Effector memory CD4-positive, alpha-beta T cell (primary cell): ENCODE measurements at regions not wholly inside any gene's neighbourhood (a gene's known extent, or its start where the extent isn't known, plus 50 kb on each side); places are given as distances from the start of the nearest gene placed in this dataset.
"Not testable (repeated sequence)": the region's sequence is repeated elsewhere in the genome, so short reads cannot be mapped to it uniquely, and the experiment has no call there.

Experiments
- DNase-seq, 3 donors: peaks; one replicate each; pipeline ENCODE4 v3.0.0-alpha.2; 2020
- H3K27ac ChIP-seq: 2 replicates; pipeline ENCODE4 v1.7.0; 2013; ENCODE audit warnings: mild to moderate bottlenecking, low read length, moderate library complexity; ENCODE audit not compliant: insufficient read depth, poor library complexity, severe bottlenecking
- H3K27me3 ChIP-seq: replicated peaks from 2 replicates; pipeline ENCODE4 v1.7.0; 2013; ENCODE audit warnings: mild to moderate bottlenecking, low read length; ENCODE audit not compliant: insufficient read depth, control insufficient read depth, poor library complexity, severe bottlenecking
- H3K36me3 ChIP-seq: 2 replicates; pipeline ENCODE4 v1.7.0; 2013; ENCODE audit warnings: mild to moderate bottlenecking, low read length, moderate library complexity; ENCODE audit not compliant: control insufficient read depth, insufficient read depth
- H3K4me1 ChIP-seq: 2 replicates; pipeline ENCODE4 v1.7.0; 2013; ENCODE audit warnings: low read length, mild to moderate bottlenecking; ENCODE audit not compliant: control insufficient read depth, insufficient read depth, poor library complexity, severe bottlenecking
- H3K4me3 ChIP-seq: 2 replicates; pipeline ENCODE4 v1.7.0; 2013; ENCODE audit warnings: low read length, low read depth, mild to moderate bottlenecking; ENCODE audit not compliant: insufficient read depth, poor library complexity, severe bottlenecking
- H3K9me3 ChIP-seq: 2 replicates; pipeline ENCODE4 v1.7.0; 2013; ENCODE audit warnings: mild to moderate bottlenecking, low read length, moderate library complexity; ENCODE audit not compliant: control insufficient read depth

DNA sequence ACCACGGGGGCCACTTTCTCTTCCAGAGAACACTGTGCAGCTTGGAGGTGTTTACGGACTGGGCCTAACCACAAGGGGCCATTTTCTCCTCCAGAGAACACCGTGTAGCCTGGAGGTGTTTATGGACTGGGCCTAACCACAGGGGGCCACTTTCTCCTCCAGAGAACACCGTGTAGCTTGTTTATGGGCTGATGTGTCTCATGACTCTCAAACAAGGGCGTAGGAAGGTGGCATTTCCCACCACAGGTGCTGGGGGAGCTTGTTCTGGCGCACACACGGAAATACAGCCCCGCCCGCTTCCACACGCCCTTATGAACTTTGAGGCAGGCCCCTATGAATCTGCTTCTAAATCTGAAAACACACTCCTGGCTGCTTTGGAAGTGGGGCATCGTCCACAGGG is 174.6 kb upstream of the SFSWAP start:
- Histone ChIP-seq H3K4me1 (peaks cover 12% of the 10 kb centered on the region), H3K4me3 (no peak overlapping the region), H3K27ac (no peak overlapping the region), H3K27me3 (no peaks in the 10 kb centered on the region), H3K9me3 (no peaks in the 10 kb centered on the region), H3K36me3 (no peaks in the 10 kb centered on the region)
- DNase-seq = peak; percentile 5 to 12 (median 8)

GRCh38 chr12:131536766-131537165 is 174.1 kb upstream of the SFSWAP start:
- Histone ChIP-seq H3K36me3 (no peaks in the 10 kb centered on the region), H3K9me3 (no peaks in the 10 kb centered on the region), H3K27me3 (no peaks in the 10 kb centered on the region), H3K27ac (no peak overlapping the region), H3K4me3 (no peak overlapping the region), H3K4me1 (peaks cover 12% of the 10 kb centered on the region)
- no peak for DNase-seq

GRCh38 chr12:131537267-131537958 is 173.5 kb upstream of the SFSWAP start:
- Histone ChIP-seq H3K27ac (no peak overlapping the region), H3K27me3 (no peaks in the 10 kb centered on the region), H3K4me3 (no peak overlapping the region), H3K9me3 (no peaks in the 10 kb centered on the region), H3K36me3 (no peaks in the 10 kb centered on the region), H3K4me1 (peaks cover 12% of the 10 kb centered on the region)
- no peak for DNase-seq

- Histone ChIP-seq H3K4me1 (peaks cover 12% of the 10 kb centered on the region), H3K27ac (no peak overlapping the region), H3K36me3 (no peaks in the 10 kb centered on the region), H3K27me3 (no peaks in the 10 kb centered on the region), H3K9me3 (no peaks in the 10 kb centered on the region), H3K4me3 (no peak overlapping the region)
- DNase-seq = no peak
These were observed 171.5 kb upstream of the SFSWAP start for GRCh38 chr12:131539381-131539780.

GRCh38 chr12:131540138-131540623 is 170.7 kb upstream of the SFSWAP start:
- Histone ChIP-seq H3K36me3 (no peaks in the 10 kb centered on the region), H3K4me1 (peaks cover 12% of the 10 kb centered on the region), H3K27me3 (no peaks in the 10 kb centered on the region), H3K4me3 (no peak overlapping the region), H3K27ac (no peak overlapping the region), H3K9me3 (no peaks in the 10 kb centered on the region)
- no peak for DNase-seq

- DNase-seq, H3K27ac ChIP-seq, H3K9me3 ChIP-seq, H3K27me3 ChIP-seq, H3K4me3 ChIP-seq, H3K36me3 ChIP-seq, H3K4me1 ChIP-seq: not testable (repeated sequence)
These were observed 169.4 kb upstream of the SFSWAP start for GRCh38 chr12:131541512-131541911.

DNA sequence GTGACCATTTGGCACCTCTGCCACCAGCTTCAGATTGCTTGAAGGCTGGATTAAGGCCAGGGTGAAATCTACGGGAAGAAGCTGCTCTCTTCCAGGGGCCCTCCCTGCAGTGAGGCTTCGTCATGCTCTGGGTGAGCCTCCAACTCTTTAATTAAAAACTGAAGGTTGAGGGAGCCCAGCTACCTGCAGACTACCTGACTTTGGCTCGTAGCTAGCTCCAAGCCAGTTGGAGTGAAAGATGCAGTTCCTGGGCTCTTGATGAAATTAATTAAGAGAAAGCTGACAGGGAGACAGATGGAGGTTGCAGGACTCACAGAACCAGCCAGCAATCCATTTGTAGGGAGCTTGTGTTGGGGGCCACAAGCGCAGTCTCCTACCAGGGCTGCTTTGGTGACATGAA is 168.5 kb upstream of the SFSWAP start:
- DNase-seq = no peak
- Histone ChIP-seq H3K27me3 (no peaks in the 10 kb centered on the region), H3K9me3 (no peaks in the 10 kb centered on the region), H3K27ac (no peak overlapping the region), H3K4me1 (no peaks in the 10 kb centered on the region), H3K4me3 (no peak overlapping the region), H3K36me3 (no peaks in the 10 kb centered on the region)

DNA sequence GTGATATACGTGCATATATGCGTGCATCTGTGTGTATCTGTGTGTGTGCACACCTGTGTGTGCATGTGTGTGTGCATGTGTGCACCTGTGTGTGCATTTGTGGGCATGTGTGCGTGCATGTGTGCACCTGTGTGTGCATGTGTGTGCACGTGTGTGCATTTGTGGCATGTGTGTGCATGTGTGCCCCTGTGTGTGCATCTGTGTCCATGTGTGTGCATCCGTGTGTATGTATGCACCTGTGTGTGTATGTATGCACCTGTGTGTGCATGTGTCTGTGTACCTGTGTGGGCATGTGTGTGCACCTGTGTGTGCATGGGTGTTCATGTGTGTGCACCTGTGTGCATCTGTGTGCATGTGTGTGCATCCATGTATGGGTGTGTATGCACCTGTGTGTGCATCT is 167.8 kb upstream of the SFSWAP start:
- H3K36me3 ChIP-seq = no peaks in the 10 kb centered on the region
- no peaks in the 10 kb centered on the region for H3K27me3 ChIP-seq
- no peaks in the 10 kb centered on the region for H3K9me3 ChIP-seq
- no peak overlapping the region for H3K4me3 ChIP-seq
- no peak overlapping the region for H3K27ac ChIP-seq
- no peak for DNase-seq
- H3K4me1 ChIP-seq = no peaks in the 10 kb centered on the region

GRCh38 chr12:131547555-131547954 is 163.3 kb upstream of the SFSWAP start:
- Histone ChIP-seq H3K9me3 (no peaks in the 10 kb centered on the region), H3K27ac (no peak overlapping the region), H3K4me1 (no peaks in the 10 kb centered on the region), H3K4me3 (no peak overlapping the region), H3K36me3 (no peaks in the 10 kb centered on the region), H3K27me3 (no peaks in the 10 kb centered on the region)
- DNase-seq = no peak

- no peaks in the 10 kb centered on the region for H3K9me3 ChIP-seq
- H3K4me1 ChIP-seq = no peaks in the 10 kb centered on the region
- no peak overlapping the region for H3K27ac ChIP-seq
- H3K4me3 ChIP-seq = no peak overlapping the region
- no peaks in the 10 kb centered on the region for H3K27me3 ChIP-seq
- no peaks in the 10 kb centered on the region for H3K36me3 ChIP-seq
- DNase-seq = no peak
These were observed 160.8 kb upstream of the SFSWAP start for GRCh38 chr12:131550121-131550520.
